Activated CD4-positive, alpha-beta T cell treated with anti-CD3 and anti-CD28 coated beads for 36 hours (primary cell): ENCODE measurements at regions not wholly inside any gene's neighbourhood (a gene's known extent, or its start where the extent isn't known, plus 50 kb on each side); places are given as distances from the start of the nearest gene placed in this dataset.

Experiments used
- ATAC-seq: fragments of 200-7000 bp; cut with Tn5 transposase; one replicate; pipeline ENCODE4 v1.10.0; 2021; ENCODE audit warnings: mild to moderate bottlenecking, moderate library complexity
- CTCF ChIA-PET: fragments of 350-600 bp; sonication (Branson Sonifier 250); formaldehyde crosslinking; loops from one replicate; lab custom pipeline; 2021; ENCODE audit warnings: antibody characterized with exemption; lab: Charles Lee
- POLR2A ChIA-PET: fragments of 350-600 bp; sonication (Branson Sonifier 250); formaldehyde crosslinking; loops from one replicate; lab custom pipeline; 2021; ENCODE audit warnings: antibody characterized with exemption, inconsistent platforms; lab: Charles Lee
- DNase-seq: peaks from one replicate; pipeline ENCODE4 v3.0.0-alpha.2; 2020
- H3K27ac Mint-ChIP-seq: one replicate; pipeline ENCODE4 v1.8.0; 2021; ENCODE audit warnings: mixed read lengths
- H3K27me3 Mint-ChIP-seq: one replicate; pipeline ENCODE4 v1.8.0; 2021; ENCODE audit warnings: mixed read lengths
- H3K36me3 Mint-ChIP-seq: one replicate; pipeline ENCODE4 v1.8.0; 2021; ENCODE audit warnings: low read depth, mixed read lengths
- H3K4me1 Mint-ChIP-seq: one replicate; pipeline ENCODE4 v1.8.0; 2021; ENCODE audit warnings: mixed read lengths
- H3K4me3 Mint-ChIP-seq: one replicate; pipeline ENCODE4 v1.8.0; 2021; ENCODE audit warnings: mild to moderate bottlenecking, moderate library complexity, mixed read lengths
- H3K9me3 Mint-ChIP-seq: one replicate; pipeline ENCODE4 v1.8.0; 2021; ENCODE audit warnings: low read depth, mixed read lengths
- intact Hi-C, 2 experiments: fragments of 100-400 bp; cut with DNase I in 1 of 2; cut with micrococcal nuclease in 1 of 2; formaldehyde crosslinking; loops; one replicate each; pipeline versions ENCODE4 v1.14.2 to v1.15.1; 2022 to 2024; cut with DNase I, micrococcal nuclease

- ATAC-seq, result no peak
- Mint-ChIP-seq H3K27ac (no peak overlapping the region), H3K27me3 (no peaks in the 10 kb centered on the region), H3K36me3 (no peaks in the 10 kb centered on the region), H3K9me3 (peaks cover 2% of the 10 kb centered on the region), H3K4me1 (no peaks in the 10 kb centered on the region), H3K4me3 (no peak overlapping the region)
- ChIA-PET POLR2A (no interaction called here), CTCF (no interaction called here)
- no peak for DNase-seq
- intact Hi-C loops, result no loop called here
Measured at GRCh38 chr3:82293435-82293834, 532.0 kb upstream of the GBE1 start.

GRCh38 chr3:82287562-82287961 lies 526.1 kb upstream of the GBE1 start:
- DNase-seq (no peak), ATAC-seq (no peak)
- POLR2A ChIA-PET, result no interaction called here
- H3K27ac Mint-ChIP-seq, result no peak overlapping the region
- no peaks in the 10 kb centered on the region for H3K36me3 Mint-ChIP-seq
- H3K4me3 Mint-ChIP-seq, result no peak overlapping the region
- peaks cover 4% of the 10 kb centered on the region for H3K9me3 Mint-ChIP-seq
- H3K27me3 Mint-ChIP-seq, result no peaks in the 10 kb centered on the region
- H3K4me1 Mint-ChIP-seq, result no peaks in the 10 kb centered on the region
- intact Hi-C loops, result no loop called here
- CTCF ChIA-PET, result no interaction called here

GRCh38 chr3:82281205-82281604 lies 519.8 kb upstream of the GBE1 start:
- no peak for DNase-seq
- H3K4me1 Mint-ChIP-seq, result no peaks in the 10 kb centered on the region
- no peak overlapping the region for H3K27ac Mint-ChIP-seq
- POLR2A ChIA-PET, result no interaction called here
- CTCF ChIA-PET, result no interaction called here
- no peak overlapping the region for H3K4me3 Mint-ChIP-seq
- no peaks in the 10 kb centered on the region for H3K27me3 Mint-ChIP-seq
- H3K36me3 Mint-ChIP-seq, result no peaks in the 10 kb centered on the region
- intact Hi-C loops, result no loop called here
- no peak for ATAC-seq
- H3K9me3 Mint-ChIP-seq, result no peaks in the 10 kb centered on the region

GRCh38 chr3:82276992-82277391 lies 515.5 kb upstream of the GBE1 start:
- Mint-ChIP-seq H3K4me1 (no peaks in the 10 kb centered on the region), H3K27ac (no peak overlapping the region), H3K4me3 (no peak overlapping the region), H3K27me3 (no peaks in the 10 kb centered on the region), H3K36me3 (no peaks in the 10 kb centered on the region), H3K9me3 (peaks cover 10% of the 10 kb centered on the region)
- no peak for ATAC-seq
- intact Hi-C loops, result no loop called here
- no peak for DNase-seq
- CTCF ChIA-PET, result no interaction called here
- POLR2A ChIA-PET, result no interaction called here

GRCh38 chr3:82274897-82275296 lies 513.5 kb upstream of the GBE1 start:
- intact Hi-C loops, result no loop called here
- Mint-ChIP-seq H3K27me3 (no peaks in the 10 kb centered on the region), H3K9me3 (peaks cover 17% of the 10 kb centered on the region), H3K27ac (no peak overlapping the region), H3K36me3 (no peaks in the 10 kb centered on the region), H3K4me3 (no peak overlapping the region), H3K4me1 (no peaks in the 10 kb centered on the region)
- no peak for DNase-seq
- ChIA-PET POLR2A (no interaction called here), CTCF (no interaction called here)
- no peak for ATAC-seq

- Mint-ChIP-seq H3K36me3 (no peaks in the 10 kb centered on the region), H3K27me3 (no peaks in the 10 kb centered on the region), H3K4me3 (no peak overlapping the region), H3K9me3 (peaks cover 3% of the 10 kb centered on the region), H3K4me1 (no peaks in the 10 kb centered on the region), H3K27ac (no peak overlapping the region)
- ATAC-seq, result no peak
- intact Hi-C loops, result no loop called here
- CTCF ChIA-PET, result no interaction called here
- DNase-seq, result no peak
- POLR2A ChIA-PET, result no interaction called here
Measured at GRCh38 chr3:82265747-82266146, 504.3 kb upstream of the GBE1 start.

- ATAC-seq (no peak), DNase-seq (no peak)
- Mint-ChIP-seq H3K27ac (no peak overlapping the region), H3K27me3 (no peaks in the 10 kb centered on the region), H3K36me3 (no peaks in the 10 kb centered on the region), H3K4me3 (no peak overlapping the region), H3K4me1 (no peaks in the 10 kb centered on the region), H3K9me3 (peaks cover 3% of the 10 kb centered on the region)
- intact Hi-C loops, result no loop called here
- ChIA-PET POLR2A (no interaction called here), CTCF (no interaction called here)
Measured at GRCh38 chr3:82262193-82262592, 500.7 kb upstream of the GBE1 start.

- Mint-ChIP-seq H3K36me3 (no peaks in the 10 kb centered on the region), H3K4me3 (no peak overlapping the region), H3K27ac (no peak overlapping the region), H3K27me3 (no peaks in the 10 kb centered on the region), H3K4me1 (no peaks in the 10 kb centered on the region), H3K9me3 (peaks cover 3% of the 10 kb centered on the region)
- POLR2A ChIA-PET, result no interaction called here
- CTCF ChIA-PET, result no interaction called here
- intact Hi-C loops, result no loop called here
- ATAC-seq (no peak), DNase-seq (no peak)
Measured at GRCh38 chr3:82261637-82262036, 500.2 kb upstream of the GBE1 start.

GRCh38 chr3:82261013-82261412 lies 499.6 kb upstream of the GBE1 start:
- ATAC-seq (no peak), DNase-seq (no peak)
- H3K4me3 Mint-ChIP-seq, result no peak overlapping the region
- no peaks in the 10 kb centered on the region for H3K36me3 Mint-ChIP-seq
- intact Hi-C loops, result no loop called here
- no peaks in the 10 kb centered on the region for H3K27me3 Mint-ChIP-seq
- no peaks in the 10 kb centered on the region for H3K4me1 Mint-ChIP-seq
- CTCF ChIA-PET, result no interaction called here
- H3K27ac Mint-ChIP-seq, result no peak overlapping the region
- peaks cover 3% of the 10 kb centered on the region for H3K9me3 Mint-ChIP-seq
- POLR2A ChIA-PET, result no interaction called here

GRCh38 chr3:82259994-82260393 lies 498.5 kb upstream of the GBE1 start:
- DNase-seq, result no peak
- ChIA-PET POLR2A (no interaction called here), CTCF (no interaction called here)
- H3K27me3 Mint-ChIP-seq, result no peaks in the 10 kb centered on the region
- no peaks in the 10 kb centered on the region for H3K4me1 Mint-ChIP-seq
- H3K27ac Mint-ChIP-seq, result no peak overlapping the region
- H3K36me3 Mint-ChIP-seq, result no peaks in the 10 kb centered on the region
- intact Hi-C loops, result no loop called here
- H3K4me3 Mint-ChIP-seq, result no peak overlapping the region
- H3K9me3 Mint-ChIP-seq, result peaks cover 2% of the 10 kb centered on the region
- ATAC-seq, result no peak

- no peaks in the 10 kb centered on the region for H3K27me3 Mint-ChIP-seq
- no peaks in the 10 kb centered on the region for H3K4me1 Mint-ChIP-seq
- no peak overlapping the region for H3K27ac Mint-ChIP-seq
- no peaks in the 10 kb centered on the region for H3K36me3 Mint-ChIP-seq
- ATAC-seq (no peak), DNase-seq (no peak)
- no peak overlapping the region for H3K4me3 Mint-ChIP-seq
- CTCF ChIA-PET, result no interaction called here
- POLR2A ChIA-PET, result no interaction called here
- no peaks in the 10 kb centered on the region for H3K9me3 Mint-ChIP-seq
- intact Hi-C loops, result no loop called here
Measured at GRCh38 chr3:82240322-82240721, 478.9 kb upstream of the GBE1 start.

- intact Hi-C loops, result no loop called here
- Mint-ChIP-seq H3K36me3 (no peaks in the 10 kb centered on the region), H3K9me3 (no peaks in the 10 kb centered on the region), H3K27me3 (no peaks in the 10 kb centered on the region), H3K27ac (no peak overlapping the region), H3K4me1 (no peaks in the 10 kb centered on the region), H3K4me3 (no peak overlapping the region)
- DNase-seq, result no peak
- ChIA-PET POLR2A (no interaction called here), CTCF (no interaction called here)
- no peak for ATAC-seq
Measured at GRCh38 chr3:82236257-82236656, 474.8 kb upstream of the GBE1 start.

- ATAC-seq, result peak; percentile 89
Measured at GRCh38 chr3:82229397-82229796, 468.0 kb upstream of the GBE1 start.

More at GRCh38 chr3:82229397-82229796, 468.0 kb upstream of the GBE1 start:
- Mint-ChIP-seq H3K36me3 (no peaks in the 10 kb centered on the region), H3K4me3 (peak overlapping the region; percentile 12), H3K4me1 (peaks cover 14% of the 10 kb centered on the region), H3K27me3 (no peaks in the 10 kb centered on the region), H3K27ac (peak overlapping the region; percentile 59), H3K9me3 (no peaks in the 10 kb centered on the region)
- DNase-seq, result peak; percentile 20
- intact Hi-C loops, result no loop called here
- ChIA-PET POLR2A (no interaction called here), CTCF (interaction anchor here (0.7 kb wide), 1 partner anchor 108 kb away, joined by 3 read pairs; no protein-coding TSS in a partner anchor)
